ENCODE measurements at regions not wholly inside any gene's neighbourhood (a gene's known extent, or its start where the extent isn't known, plus 50 kb on each side); places are given as distances from the start of the nearest gene placed in this dataset.

- H3K4me1 ChIP-seq (ENCODE audit: control insufficient read depth, extremely low read depth, insufficient read depth, low read length): no peaks in the 10 kb centered on the region
- FAIRE-seq (no peak), DNase-seq (ENCODE audit: low read depth, low spot score) (no peak)
- no peaks in the 10 kb centered on the region for H3K36me3 ChIP-seq (ENCODE audit: control insufficient read depth in 2 of 2, extremely low read depth in 1 of 2, insufficient read depth in 2 of 2, low read length in 2 of 2)
- H3K27ac ChIP-seq (ENCODE audit: insufficient read depth, low read depth, low read length): no peak overlapping the region
- no peak overlapping the region for H3K4me3 ChIP-seq (replicated peaks in 1 of 3; ENCODE audit: insufficient read depth in 1 of 3, low read depth in 1 of 3, low read length in 3 of 3)
- dilution Hi-C loops (cut with MboI; ENCODE audit: extremely low pct_ligation_motif_present, low sequenced_read_pairs): no loop called here
- intact Hi-C loops (cut with micrococcal nuclease): no loop called here
- ChIA-PET POLR2A (no interaction called here), CTCF (no interaction called here)
- H2AFZ ChIP-seq (ENCODE audit: low read depth, low read length): no peak overlapping the region
- H3K9me3 ChIP-seq (replicated peaks; ENCODE audit: control insufficient read depth, insufficient read depth, low read length): no peaks in the 10 kb centered on the region
- H4K20me1 ChIP-seq (replicated peaks; ENCODE audit: control insufficient read depth, extremely low read depth, insufficient read depth, low read length): no peaks in the 10 kb centered on the region
- no peak overlapping the region for H3K4me2 ChIP-seq (ENCODE audit: insufficient read depth, low read length)
- no TSS peak for BruUV-seq (replicated peaks)
- H3K27me3 ChIP-seq (ENCODE audit: control insufficient read depth in 2 of 2, insufficient read depth in 2 of 2, low read length in 2 of 2): no peaks in the 10 kb centered on the region
- H3K79me2 ChIP-seq (ENCODE audit: control insufficient read depth, insufficient read depth, low read length): no peaks in the 10 kb centered on the region
- H3K9me1 ChIP-seq (replicated peaks; ENCODE audit: control insufficient read depth, extremely low read depth, insufficient read depth, low read length): no peaks in the 10 kb centered on the region
- no peak overlapping the region for H3K9ac ChIP-seq (replicated peaks; ENCODE audit: extremely low read depth, insufficient read depth, low read length)
- TF ChIP-seq EZH2 (IDR thresholded peaks at IDR 0.05; ENCODE audit: borderline replicate concordance, low read depth, low read length, severe bottlenecking) (no peak), POLR2A (IDR thresholded peaks at IDR 0.05; ENCODE audit: low read depth, low read length) (no peak), MYC (IDR thresholded peaks at IDR 0.05; ENCODE audit: low read depth, low read length) (no peak), POLR2AphosphoS5 (IDR thresholded peaks at IDR 0.05; ENCODE audit: insufficient read depth, low read depth, low read length) (no peak), CTCF (IDR thresholded peaks at IDR 0.05; ENCODE audit: extremely low read depth in 1 of 2, insufficient read depth in 1 of 2, low read depth in 1 of 2, low read length in 2 of 2) (no peak), GATA2 (IDR thresholded peaks at IDR 0.05; ENCODE audit: insufficient read depth, insufficient read length, low read depth, low read length) (no peak), MAX (IDR thresholded peaks at IDR 0.05; ENCODE audit: insufficient read depth, insufficient read length) (no peak), FOS (IDR thresholded peaks at IDR 0.05; ENCODE audit: borderline replicate concordance, insufficient read depth, low read length) (no peak), JUN (IDR thresholded peaks at IDR 0.05; ENCODE audit: borderline replicate concordance, insufficient read depth, insufficient read length, low read depth) (no peak)
These were observed 790.1 kb upstream of the SLC35B3 start for GRCh38 chr6:9225441-9225871.
